HEK293T (cell line): ENCODE measurements at regions not wholly inside any gene's neighbourhood (a gene's known extent, or its start where the extent isn't known, plus 50 kb on each side); places are given as distances from the start of the nearest gene placed in this dataset.

Source experiments
- ARNT ChIP-seq: fragments of 450-650 bp; IDR thresholded peaks from 2 replicates; pipeline ENCODE4 v1.6.1; 2017; ENCODE audit warnings: mild to moderate bottlenecking
- BHLHE40 ChIP-seq: fragments of 450-650 bp; IDR thresholded peaks from 2 replicates; pipeline ENCODE4 v1.6.1; 2016; ENCODE audit warnings: mild to moderate bottlenecking, moderate library complexity, borderline replicate concordance
- ELF4 ChIP-seq: fragments of 450-650 bp; IDR thresholded peaks from 2 replicates; pipeline ENCODE4 v1.6.1; 2017; ENCODE audit warnings: antibody characterized with exemption
- FOXA1 ChIP-seq: fragments of 450-650 bp; IDR thresholded peaks from 2 replicates; pipeline ENCODE4 v1.6.1; 2016; ENCODE audit warnings: mild to moderate bottlenecking
- FOXK2 ChIP-seq: fragments of 450-650 bp; IDR thresholded peaks from 2 replicates; pipeline ENCODE4 v1.6.1; 2016; ENCODE audit warnings: mild to moderate bottlenecking
- FOXM1 ChIP-seq: fragments of 450-650 bp; IDR thresholded peaks from 2 replicates; pipeline ENCODE4 v1.6.1; 2017; ENCODE audit warnings: mild to moderate bottlenecking, borderline replicate concordance
- HDGF ChIP-seq: fragments of 450-650 bp; IDR thresholded peaks from 2 replicates; pipeline ENCODE4 v1.6.1; 2017; ENCODE audit warnings: antibody characterized with exemption, borderline replicate concordance
- L3MBTL2 ChIP-seq: fragments of 450-650 bp; conservative IDR thresholded peaks from 2 replicates; pipeline ENCODE4 v1.6.1; 2016; ENCODE audit warnings: mild to moderate bottlenecking
- LEF1 ChIP-seq: fragments of 450-650 bp; IDR thresholded peaks from 2 replicates; pipeline ENCODE4 v1.6.1; 2017; ENCODE audit warnings: mild to moderate bottlenecking, borderline replicate concordance
- NFRKB ChIP-seq: fragments of 450-650 bp; IDR thresholded peaks from 2 replicates; pipeline ENCODE4 v1.6.1; 2016; ENCODE audit warnings: mild to moderate bottlenecking, moderate library complexity
- SP1 ChIP-seq: fragments of 450-650 bp; IDR thresholded peaks from 2 replicates; pipeline ENCODE4 v1.6.1; 2017
- SUZ12 ChIP-seq: fragments of 450-650 bp; IDR thresholded peaks from 2 replicates; pipeline ENCODE4 v1.6.1; 2016; ENCODE audit warnings: mild to moderate bottlenecking
- TARDBP ChIP-seq: fragments of 450-650 bp; IDR thresholded peaks from 2 replicates; pipeline ENCODE4 v1.6.1; 2016
- ZNF384 ChIP-seq: fragments of 450-650 bp; IDR thresholded peaks from 2 replicates; pipeline ENCODE4 v1.6.1; 2016

- TF ChIP-seq FOXM1 (no peak), L3MBTL2 (no peak), LEF1 (no peak), BHLHE40 (no peak), TARDBP (no peak), ELF4 (no peak), NFRKB (no peak), ARNT (no peak), ZNF384 (no peak), SP1 (no peak), FOXK2 (no peak), SUZ12 (no peak), HDGF (no peak), FOXA1 (no peak)
These were observed 407.9 kb upstream of the NPVF start for GRCh38 chr7:25636168-25636567.
